ENCODE measurements at regions not wholly inside any gene's neighbourhood (a gene's known extent, or its start where the extent isn't known, plus 50 kb on each side); places are given as distances from the start of the nearest gene placed in this dataset.

GRCh38 chr5:163245584-163245983 is 191.8 kb upstream of the CCNG1 start:
- TF ChIP-seq CTCF (IDR thresholded peaks at IDR 0.05) (no peak), RAD21 (IDR thresholded peaks at IDR 0.05; ENCODE audit: low read length) (no peak)

All from SK-N-SH (cell line).